Panc1 (cell line): ENCODE measurements at regions not wholly inside any gene's neighbourhood (a gene's known extent, or its start where the extent isn't known, plus 50 kb on each side); places are given as distances from the start of the nearest gene placed in this dataset.

Source experiments
- ATAC-seq: fragments of 200-7000 bp; cut with Tn5 transposase; 2 replicates; pipeline ENCODE4 v1.9.1; 2020; ENCODE audit warnings: mild to moderate bottlenecking, moderate library complexity
- BruUV-seq: library from RNA; stranded (reverse); fragments of 400-500 nt; replicated peaks from 2 replicates; lab custom pipeline; 2021; lab: Mats Ljungman, UMichigan
- CTCF ChIA-PET: fragments of 300-600 bp; sonication (Branson Sonifier 250); formaldehyde crosslinking; loops from one replicate; lab custom pipeline; 2022; ENCODE audit warnings: antibody characterized with exemption; lab: Charles Lee
- POLR2A ChIA-PET: fragments of 300-600 bp; sonication (Branson Sonifier 250); formaldehyde crosslinking; loops from one replicate; lab custom pipeline; 2022; ENCODE audit warnings: antibody characterized with exemption; lab: Charles Lee
- DNase-seq: peaks from one replicate; pipeline ENCODE4 v3.0.0-alpha.2; 2010; ENCODE audit warnings: low read depth, low spot score
- H3K27ac ChIP-seq: 2 replicates; pipeline ENCODE4 v1.5.1; 2011; ENCODE audit warnings: mild to moderate bottlenecking, low read length, inconsistent platforms
- H3K27me3 ChIP-seq: fragments of 200-500 bp; sonication (Bioruptor generic); 2 replicates; pipeline ENCODE4 v1.6.0; 2014; ENCODE audit warnings: low read length, inconsistent platforms; ENCODE audit not compliant: control insufficient read depth, insufficient read depth
- H3K36me3 ChIP-seq: fragments of 200-500 bp; sonication (Bioruptor generic); 2 replicates; pipeline ENCODE4 v1.5.1; 2014; ENCODE audit warnings: inconsistent platforms, mild to moderate bottlenecking, low read length, moderate library complexity; ENCODE audit not compliant: control insufficient read depth, insufficient read depth
- H3K4me1 ChIP-seq: 2 replicates; pipeline ENCODE4 v1.5.1; 2011; ENCODE audit warnings: inconsistent platforms, mild to moderate bottlenecking, low read length, moderate library complexity; ENCODE audit not compliant: control insufficient read depth, insufficient read depth
- H3K4me3 ChIP-seq, 2 experiments: 2 replicates each; pipeline ENCODE4 v1.5.1; 2011 to 2012; ENCODE audit warnings: low read depth in 2 of 2, low read length in 2 of 2, mild to moderate bottlenecking in 2 of 2, inconsistent platforms in 1 of 2, moderate library complexity in 1 of 2
- H3K9me3 ChIP-seq: fragments of 200-500 bp; sonication (Bioruptor generic); 2 replicates; pipeline ENCODE4 v1.5.1; 2014; ENCODE audit warnings: low read depth, mild to moderate bottlenecking, inconsistent platforms, low read length, moderate library complexity; ENCODE audit not compliant: control insufficient read depth, insufficient read depth
- POLR2AphosphoS5 ChIP-seq: IDR thresholded peaks from 2 replicates; pipeline ENCODE4 v1.6.1; 2012; ENCODE audit warnings: mild to moderate bottlenecking, low read depth, low read length, moderate library complexity
- SIN3A ChIP-seq: IDR thresholded peaks from 2 replicates; pipeline ENCODE4 v1.6.1; 2012; ENCODE audit warnings: low read depth, mild to moderate bottlenecking, low read length, moderate library complexity, borderline replicate concordance; ENCODE audit not compliant: insufficient read depth
- TCF7L2 ChIP-seq: IDR thresholded peaks from 2 replicates; pipeline ENCODE4 v1.6.1; 2011; ENCODE audit warnings: mild to moderate bottlenecking, low read depth, low read length, inconsistent platforms
- in situ Hi-C: cut with HindIII; loops from 2 replicates; pipeline ENCODE4 v1.10.0; 2016; ENCODE audit warnings: low sequenced_read_pairs, low pct_unique_long_range_greater_than_20kb
- intact Hi-C: fragments of 100-400 bp; cut with micrococcal nuclease; formaldehyde crosslinking; loops from one replicate; pipeline ENCODE4 v1.10.0; 2022; ENCODE audit not compliant: unreplicated experiment
- TF ChIP-seq, protein P1 (sequence below), 2 experiments: IDR thresholded peaks; 2 replicates each; pipeline ENCODE4 v1.6.1; 2011 to 2012; ENCODE audit warnings: low read depth in 2 of 2, control low read depth in 1 of 2, low read length in 1 of 2, mild to moderate bottlenecking in 1 of 2, moderate library complexity in 1 of 2; ENCODE audit not compliant: insufficient read depth in 1 of 2
- TF ChIP-seq, protein P2 (sequence below): fragments of 450-650 bp; IDR thresholded peaks from 2 replicates; pipeline ENCODE4 v1.5.1; 2017; ENCODE audit warnings: mild to moderate bottlenecking

GRCh38 chr14:34203251-34203722 lies 252.4 kb upstream of the EGLN3 start:
- TF ChIP-seq, protein P1, sequence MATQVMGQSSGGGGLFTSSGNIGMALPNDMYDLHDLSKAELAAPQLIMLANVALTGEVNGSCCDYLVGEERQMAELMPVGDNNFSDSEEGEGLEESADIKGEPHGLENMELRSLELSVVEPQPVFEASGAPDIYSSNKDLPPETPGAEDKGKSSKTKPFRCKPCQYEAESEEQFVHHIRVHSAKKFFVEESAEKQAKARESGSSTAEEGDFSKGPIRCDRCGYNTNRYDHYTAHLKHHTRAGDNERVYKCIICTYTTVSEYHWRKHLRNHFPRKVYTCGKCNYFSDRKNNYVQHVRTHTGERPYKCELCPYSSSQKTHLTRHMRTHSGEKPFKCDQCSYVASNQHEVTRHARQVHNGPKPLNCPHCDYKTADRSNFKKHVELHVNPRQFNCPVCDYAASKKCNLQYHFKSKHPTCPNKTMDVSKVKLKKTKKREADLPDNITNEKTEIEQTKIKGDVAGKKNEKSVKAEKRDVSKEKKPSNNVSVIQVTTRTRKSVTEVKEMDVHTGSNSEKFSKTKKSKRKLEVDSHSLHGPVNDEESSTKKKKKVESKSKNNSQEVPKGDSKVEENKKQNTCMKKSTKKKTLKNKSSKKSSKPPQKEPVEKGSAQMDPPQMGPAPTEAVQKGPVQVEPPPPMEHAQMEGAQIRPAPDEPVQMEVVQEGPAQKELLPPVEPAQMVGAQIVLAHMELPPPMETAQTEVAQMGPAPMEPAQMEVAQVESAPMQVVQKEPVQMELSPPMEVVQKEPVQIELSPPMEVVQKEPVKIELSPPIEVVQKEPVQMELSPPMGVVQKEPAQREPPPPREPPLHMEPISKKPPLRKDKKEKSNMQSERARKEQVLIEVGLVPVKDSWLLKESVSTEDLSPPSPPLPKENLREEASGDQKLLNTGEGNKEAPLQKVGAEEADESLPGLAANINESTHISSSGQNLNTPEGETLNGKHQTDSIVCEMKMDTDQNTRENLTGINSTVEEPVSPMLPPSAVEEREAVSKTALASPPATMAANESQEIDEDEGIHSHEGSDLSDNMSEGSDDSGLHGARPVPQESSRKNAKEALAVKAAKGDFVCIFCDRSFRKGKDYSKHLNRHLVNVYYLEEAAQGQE (IDR thresholded peaks at IDR 0.05; ENCODE audit: insufficient read depth in 1 of 2, low read depth in 2 of 2, low read length in 1 of 2) = no peak
- no peak for TF ChIP-seq TCF7L2
- no peak for TF ChIP-seq SIN3A
- TF ChIP-seq POLR2AphosphoS5 = no peak
- TF ChIP-seq, protein P2, sequence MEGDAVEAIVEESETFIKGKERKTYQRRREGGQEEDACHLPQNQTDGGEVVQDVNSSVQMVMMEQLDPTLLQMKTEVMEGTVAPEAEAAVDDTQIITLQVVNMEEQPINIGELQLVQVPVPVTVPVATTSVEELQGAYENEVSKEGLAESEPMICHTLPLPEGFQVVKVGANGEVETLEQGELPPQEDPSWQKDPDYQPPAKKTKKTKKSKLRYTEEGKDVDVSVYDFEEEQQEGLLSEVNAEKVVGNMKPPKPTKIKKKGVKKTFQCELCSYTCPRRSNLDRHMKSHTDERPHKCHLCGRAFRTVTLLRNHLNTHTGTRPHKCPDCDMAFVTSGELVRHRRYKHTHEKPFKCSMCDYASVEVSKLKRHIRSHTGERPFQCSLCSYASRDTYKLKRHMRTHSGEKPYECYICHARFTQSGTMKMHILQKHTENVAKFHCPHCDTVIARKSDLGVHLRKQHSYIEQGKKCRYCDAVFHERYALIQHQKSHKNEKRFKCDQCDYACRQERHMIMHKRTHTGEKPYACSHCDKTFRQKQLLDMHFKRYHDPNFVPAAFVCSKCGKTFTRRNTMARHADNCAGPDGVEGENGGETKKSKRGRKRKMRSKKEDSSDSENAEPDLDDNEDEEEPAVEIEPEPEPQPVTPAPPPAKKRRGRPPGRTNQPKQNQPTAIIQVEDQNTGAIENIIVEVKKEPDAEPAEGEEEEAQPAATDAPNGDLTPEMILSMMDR = no peak
- Histone ChIP-seq H3K4me1 (no peaks in the 10 kb centered on the region), H3K9me3 (no peaks in the 10 kb centered on the region), H3K4me3 (no peak overlapping the region), H3K36me3 (no peaks in the 10 kb centered on the region), H3K27me3 (no peaks in the 10 kb centered on the region), H3K27ac (no peak overlapping the region)
- POLR2A ChIA-PET = interaction anchor here (0.6 kb wide), 1 partner anchor 1308 kb away, joined by 8 read pairs; no protein-coding TSS in a partner anchor
- CTCF ChIA-PET = no interaction called here
- DNase-seq = no peak
- ATAC-seq = no peak
- BruUV-seq = no TSS peak
- in situ Hi-C loops = no loop called here
- intact Hi-C loops = no loop called here

DNA sequence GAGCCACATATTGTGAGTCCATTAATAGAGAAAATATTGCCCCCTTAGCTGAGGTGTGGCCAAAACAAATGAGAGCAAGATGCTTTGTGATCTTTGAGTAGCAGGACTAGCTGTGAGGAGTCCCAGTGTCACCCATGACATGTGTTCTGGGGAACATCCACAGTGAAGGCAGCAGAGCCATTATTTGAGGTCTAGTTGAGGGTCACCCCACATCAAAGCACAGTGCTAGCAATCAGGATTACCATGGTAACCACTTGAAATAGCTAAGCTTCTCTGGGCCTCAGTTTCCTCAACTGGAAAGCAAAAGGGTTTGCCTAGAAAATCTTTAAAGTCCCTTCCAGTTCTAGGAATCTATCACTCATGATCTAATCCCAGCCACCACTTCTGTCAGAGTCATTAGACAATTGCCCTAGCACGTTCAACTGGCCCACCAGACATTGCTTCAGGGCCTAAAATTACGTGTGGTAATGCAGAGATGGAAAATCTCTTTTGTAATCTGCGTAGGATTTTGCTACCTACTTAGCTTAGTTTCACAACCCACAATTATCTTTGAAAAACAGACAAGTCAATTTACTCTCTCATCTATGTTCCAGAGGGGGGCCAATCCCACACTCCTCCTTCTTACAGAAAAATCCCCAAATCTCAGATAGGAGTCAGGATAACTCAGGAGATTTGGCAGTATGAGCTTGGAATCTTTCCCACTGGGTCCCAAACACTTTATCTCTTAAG lies 251.2 kb upstream of the EGLN3 start:
- no peaks in the 10 kb centered on the region for H3K27me3 ChIP-seq
- H3K9me3 ChIP-seq = no peaks in the 10 kb centered on the region
- in situ Hi-C loops = no loop called here
- no peak overlapping the region for H3K4me3 ChIP-seq
- ChIA-PET POLR2A (no interaction called here), CTCF (no interaction called here)
- no peak overlapping the region for H3K27ac ChIP-seq
- no TSS peak for BruUV-seq
- TF ChIP-seq POLR2AphosphoS5 (no peak), TCF7L2 (no peak), SIN3A (no peak)
- TF ChIP-seq, protein P1 (IDR thresholded peaks at IDR 0.05; ENCODE audit: insufficient read depth in 1 of 2, low read depth in 2 of 2, low read length in 1 of 2) = no peak
- TF ChIP-seq, protein P2 = no peak
- DNase-seq (no peak), ATAC-seq (no peak)
- intact Hi-C loops = no loop called here
- no peaks in the 10 kb centered on the region for H3K4me1 ChIP-seq
- no peaks in the 10 kb centered on the region for H3K36me3 ChIP-seq
